ENCODE measurements at regions not wholly inside any gene's neighbourhood (a gene's known extent, or its start where the extent isn't known, plus 50 kb on each side); places are given as distances from the start of the nearest gene placed in this dataset.

DNA sequence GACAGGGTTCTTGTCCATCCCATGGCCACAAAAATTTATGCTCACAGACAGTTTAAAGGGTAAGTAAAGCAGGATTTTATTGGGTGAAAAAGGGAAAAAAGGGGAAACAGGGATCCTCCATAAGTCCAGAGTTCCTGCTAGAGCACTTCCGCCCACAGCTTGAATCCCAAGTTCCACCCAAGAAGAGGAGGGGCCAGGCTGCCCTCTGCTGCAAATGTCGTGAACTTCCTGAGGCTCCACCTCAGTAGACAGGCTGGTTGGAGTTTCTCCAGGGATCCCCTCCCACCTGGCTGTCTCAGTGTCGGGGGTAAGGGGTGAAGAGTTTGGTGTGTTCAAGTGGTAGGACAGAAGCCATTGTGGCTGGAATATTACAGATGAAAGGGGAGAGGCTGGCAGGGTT lies 275.0 kb upstream of the SGCD start:
- TF ChIP-seq, protein P1, sequence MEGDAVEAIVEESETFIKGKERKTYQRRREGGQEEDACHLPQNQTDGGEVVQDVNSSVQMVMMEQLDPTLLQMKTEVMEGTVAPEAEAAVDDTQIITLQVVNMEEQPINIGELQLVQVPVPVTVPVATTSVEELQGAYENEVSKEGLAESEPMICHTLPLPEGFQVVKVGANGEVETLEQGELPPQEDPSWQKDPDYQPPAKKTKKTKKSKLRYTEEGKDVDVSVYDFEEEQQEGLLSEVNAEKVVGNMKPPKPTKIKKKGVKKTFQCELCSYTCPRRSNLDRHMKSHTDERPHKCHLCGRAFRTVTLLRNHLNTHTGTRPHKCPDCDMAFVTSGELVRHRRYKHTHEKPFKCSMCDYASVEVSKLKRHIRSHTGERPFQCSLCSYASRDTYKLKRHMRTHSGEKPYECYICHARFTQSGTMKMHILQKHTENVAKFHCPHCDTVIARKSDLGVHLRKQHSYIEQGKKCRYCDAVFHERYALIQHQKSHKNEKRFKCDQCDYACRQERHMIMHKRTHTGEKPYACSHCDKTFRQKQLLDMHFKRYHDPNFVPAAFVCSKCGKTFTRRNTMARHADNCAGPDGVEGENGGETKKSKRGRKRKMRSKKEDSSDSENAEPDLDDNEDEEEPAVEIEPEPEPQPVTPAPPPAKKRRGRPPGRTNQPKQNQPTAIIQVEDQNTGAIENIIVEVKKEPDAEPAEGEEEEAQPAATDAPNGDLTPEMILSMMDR (IDR thresholded peaks at IDR 0.05; ENCODE audit: insufficient read depth, low read length, poor library complexity, severe bottlenecking): no peak
- no peak for TF ChIP-seq EZH2phosphoT487 (conservative IDR thresholded peaks at IDR 0.05; ENCODE audit: low read length)
